ENCODE measurements at regions not wholly inside any gene's neighbourhood (a gene's known extent, or its start where the extent isn't known, plus 50 kb on each side); places are given as distances from the start of the nearest gene placed in this dataset.

DNA sequence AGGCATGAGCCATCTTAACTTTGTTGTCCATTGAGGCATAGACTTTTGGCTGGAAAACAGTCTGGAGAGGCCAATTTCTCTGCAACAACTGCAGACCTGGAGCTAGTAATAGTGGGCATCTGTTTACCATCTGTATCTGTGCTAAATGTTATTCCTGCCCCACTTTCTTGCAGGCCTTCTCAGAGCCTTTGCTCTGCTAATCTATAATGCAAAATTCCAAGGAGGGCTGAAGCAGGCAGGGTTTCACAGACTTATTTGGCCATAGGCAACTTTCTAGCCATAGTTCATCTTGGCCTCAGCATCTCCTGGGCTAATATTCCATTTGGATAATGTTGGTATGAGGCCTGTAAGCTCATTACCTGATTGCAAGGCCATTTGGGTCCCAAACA, 124.5 kb upstream of the CSF3R start:
- no peak for TF ChIP-seq POLR2A (IDR thresholded peaks at IDR 0.05)
- TF ChIP-seq, protein P1, sequence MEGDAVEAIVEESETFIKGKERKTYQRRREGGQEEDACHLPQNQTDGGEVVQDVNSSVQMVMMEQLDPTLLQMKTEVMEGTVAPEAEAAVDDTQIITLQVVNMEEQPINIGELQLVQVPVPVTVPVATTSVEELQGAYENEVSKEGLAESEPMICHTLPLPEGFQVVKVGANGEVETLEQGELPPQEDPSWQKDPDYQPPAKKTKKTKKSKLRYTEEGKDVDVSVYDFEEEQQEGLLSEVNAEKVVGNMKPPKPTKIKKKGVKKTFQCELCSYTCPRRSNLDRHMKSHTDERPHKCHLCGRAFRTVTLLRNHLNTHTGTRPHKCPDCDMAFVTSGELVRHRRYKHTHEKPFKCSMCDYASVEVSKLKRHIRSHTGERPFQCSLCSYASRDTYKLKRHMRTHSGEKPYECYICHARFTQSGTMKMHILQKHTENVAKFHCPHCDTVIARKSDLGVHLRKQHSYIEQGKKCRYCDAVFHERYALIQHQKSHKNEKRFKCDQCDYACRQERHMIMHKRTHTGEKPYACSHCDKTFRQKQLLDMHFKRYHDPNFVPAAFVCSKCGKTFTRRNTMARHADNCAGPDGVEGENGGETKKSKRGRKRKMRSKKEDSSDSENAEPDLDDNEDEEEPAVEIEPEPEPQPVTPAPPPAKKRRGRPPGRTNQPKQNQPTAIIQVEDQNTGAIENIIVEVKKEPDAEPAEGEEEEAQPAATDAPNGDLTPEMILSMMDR (IDR thresholded peaks at IDR 0.05) = no peak

Data from testis (tissue), 2 donors.